Breast epithelium (tissue), 3 donors: ENCODE measurements at regions not wholly inside any gene's neighbourhood (a gene's known extent, or its start where the extent isn't known, plus 50 kb on each side); places are given as distances from the start of the nearest gene placed in this dataset.

ENCODE experiments used
- CTCF ChIP-seq, 3 donors: fragments of 450-650 bp; IDR thresholded peaks; one replicate each; pipeline ENCODE4 v1.5.1; 2016 to 2017; ENCODE audit warnings: antibody characterized with exemption in 3 of 3, mild to moderate bottlenecking in 3 of 3, moderate library complexity in 3 of 3
- POLR2A ChIP-seq: fragments of 450-650 bp; IDR thresholded peaks from one replicate; pipeline ENCODE4 v1.6.1; 2016; ENCODE audit warnings: antibody characterized with exemption, mild to moderate bottlenecking, moderate library complexity

- TF ChIP-seq CTCF (IDR thresholded peaks at IDR 0.05) (no peak), POLR2A (no peak)
Observed at GRCh38 chr2:100722125-100722524, 97.8 kb upstream of the NPAS2 start.
